Mucosa of descending colon (tissue), 3 donors: ENCODE measurements at regions not wholly inside any gene's neighbourhood (a gene's known extent, or its start where the extent isn't known, plus 50 kb on each side); places are given as distances from the start of the nearest gene placed in this dataset.

Experiments used
- ATAC-seq: fragments of 200-7000 bp; cut with Tn5 transposase; one replicate; pipeline ENCODE4 v1.9.1; 2020; ENCODE audit warnings: mild to moderate bottlenecking, moderate library complexity
- DNase-seq, 3 donors: peaks; one replicate each; pipeline ENCODE4 v3.0.0-alpha.2; 2020
- H3K36me3 ChIP-seq: fragments of 200-600 bp; one replicate; pipeline ENCODE4 v1.8.0; 2021; ENCODE audit warnings: low read depth, mild to moderate bottlenecking
- H3K4me1 ChIP-seq: fragments of 200-600 bp; one replicate; pipeline ENCODE4 v1.8.0; 2021; ENCODE audit warnings: low read depth, mild to moderate bottlenecking
- H3K4me3 ChIP-seq: fragments of 200-600 bp; one replicate; pipeline ENCODE4 v1.8.0; 2021; ENCODE audit warnings: mild to moderate bottlenecking
- H3K9me3 ChIP-seq: fragments of 200-600 bp; one replicate; pipeline ENCODE4 v1.8.0; 2021; ENCODE audit warnings: mild to moderate bottlenecking
- CTCF ChIP-seq: fragments of 200-600 bp; IDR thresholded peaks from one replicate; pipeline ENCODE4 v1.8.0; 2022; ENCODE audit warnings: antibody characterized with exemption, mild to moderate bottlenecking
- intact Hi-C, 2 donors: fragments of 100-400 bp; cut with DNase I in 1 of 2; cut with micrococcal nuclease in 1 of 2; formaldehyde crosslinking; loops; one replicate each; pipeline versions ENCODE4 v1.11.0 to v1.11.1; 2022; cut with DNase I, micrococcal nuclease
- donor health status: DM: no; HTN: no; CAD: no; lungs with moderate emphysema.
- donor health status: DM: no; HTN: no; CAD: no.
- donor health status: DM: no; HTN: yes; CAD: no.

- no peaks in the 10 kb centered on the region for H3K4me1 ChIP-seq
- DNase-seq (no peak), ATAC-seq (no peak)
- no peak overlapping the region for H3K4me3 ChIP-seq
- H3K9me3 ChIP-seq: no peaks in the 10 kb centered on the region
- H3K36me3 ChIP-seq: no peaks in the 10 kb centered on the region
- intact Hi-C loops: no loop called here
- no peak for TF ChIP-seq CTCF
These were observed 98.2 kb upstream of the PITRM1 start for GRCh38 chr10:3270577-3271316.

- Histone ChIP-seq H3K36me3 (no peaks in the 10 kb centered on the region), H3K4me3 (no peak overlapping the region), H3K4me1 (no peaks in the 10 kb centered on the region), H3K9me3 (no peaks in the 10 kb centered on the region)
- intact Hi-C loops: no loop called here
- DNase-seq: no peak
- TF ChIP-seq CTCF: no peak
- ATAC-seq: no peak
These were observed 95.4 kb upstream of the PITRM1 start for GRCh38 chr10:3268025-3268424.

- ATAC-seq (no peak), DNase-seq (no peak)
- no peak for TF ChIP-seq CTCF
- Histone ChIP-seq H3K36me3 (no peaks in the 10 kb centered on the region), H3K9me3 (no peaks in the 10 kb centered on the region), H3K4me1 (no peaks in the 10 kb centered on the region), H3K4me3 (no peak overlapping the region)
- intact Hi-C loops: no loop called here
These were observed 92.5 kb upstream of the PITRM1 start for GRCh38 chr10:3265088-3265487.

GRCh38 chr10:3264161-3264761, 91.7 kb upstream of the PITRM1 start:
- no peaks in the 10 kb centered on the region for H3K4me1 ChIP-seq
- TF ChIP-seq CTCF: no peak
- no peaks in the 10 kb centered on the region for H3K36me3 ChIP-seq
- H3K4me3 ChIP-seq: no peak overlapping the region
- H3K9me3 ChIP-seq: no peaks in the 10 kb centered on the region
- DNase-seq (no peak), ATAC-seq (no peak)
- intact Hi-C loops: no loop called here

- no peak for ATAC-seq
- Histone ChIP-seq H3K4me1 (no peaks in the 10 kb centered on the region), H3K9me3 (no peaks in the 10 kb centered on the region), H3K36me3 (no peaks in the 10 kb centered on the region), H3K4me3 (no peak overlapping the region)
- DNase-seq: no peak
- intact Hi-C loops: no loop called here
- no peak for TF ChIP-seq CTCF
These were observed 91.2 kb upstream of the PITRM1 start for GRCh38 chr10:3263747-3264146.
